GM21529 (cell line): ENCODE measurements at regions not wholly inside any gene's neighbourhood (a gene's known extent, or its start where the extent isn't known, plus 50 kb on each side); places are given as distances from the start of the nearest gene placed in this dataset.

Experiments used
- ATAC-seq: cut with Tn5 transposase; IDR thresholded peaks from one replicate; pipeline ENCODE4 v1.9.1; 2021; ENCODE audit not compliant: unreplicated experiment

- no peak for ATAC-seq
Measured at GRCh38 chr4:126548890-126549289, 1083.9 kb upstream of the INTU start.

- no peak for ATAC-seq
Measured at GRCh38 chr4:126552321-126552720, 1080.4 kb upstream of the INTU start.

DNA sequence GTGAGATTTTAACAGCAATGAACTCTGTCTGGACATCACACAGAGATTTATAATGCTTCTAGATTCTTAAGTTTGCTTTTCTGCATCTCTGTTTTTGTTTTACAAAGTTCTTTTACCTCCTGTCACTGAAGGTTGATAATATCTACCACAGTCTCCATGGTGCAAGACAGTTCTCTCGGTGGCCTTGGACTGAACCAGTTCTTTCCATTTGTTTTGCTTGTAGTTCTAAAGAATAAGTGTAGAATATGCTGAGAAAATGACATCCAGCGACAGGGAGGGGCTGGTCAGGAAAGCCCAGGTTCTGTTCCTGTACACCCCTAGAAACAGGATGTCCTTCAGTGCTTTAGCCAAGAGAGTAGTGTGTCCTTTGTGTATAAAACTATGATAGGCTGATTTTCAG lies 1079.5 kb upstream of the INTU start:
- no peak for ATAC-seq

DNA sequence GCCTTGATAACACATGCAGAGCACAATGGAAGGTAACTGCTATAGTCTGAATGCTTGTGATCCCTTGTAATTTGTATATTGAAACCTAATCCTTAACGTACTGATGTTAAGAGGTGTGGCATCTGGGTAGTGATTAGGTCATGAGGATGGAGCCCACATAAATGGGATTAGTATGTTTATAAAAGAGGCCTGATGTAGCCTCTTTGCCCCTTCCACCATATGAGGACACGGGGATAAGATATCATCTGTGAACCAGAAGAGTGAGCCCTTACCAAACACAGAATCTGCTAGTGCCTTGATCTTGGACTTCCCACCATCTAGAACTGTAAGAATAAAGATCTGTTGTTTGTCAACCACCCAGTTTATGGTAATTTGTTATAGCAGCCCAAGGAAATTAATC lies 1074.2 kb upstream of the INTU start:
- ATAC-seq: no peak

- ATAC-seq: no peak
Measured at GRCh38 chr4:126559961-126560360, 1072.8 kb upstream of the INTU start.

- no peak for ATAC-seq
Measured at GRCh38 chr4:126560794-126561193, 1072.0 kb upstream of the INTU start.

- ATAC-seq: no peak
Measured at GRCh38 chr4:126563389-126563788, 1069.4 kb upstream of the INTU start.

GRCh38 chr4:126564283-126564854 lies 1068.4 kb upstream of the INTU start:
- ATAC-seq: no peak

DNA sequence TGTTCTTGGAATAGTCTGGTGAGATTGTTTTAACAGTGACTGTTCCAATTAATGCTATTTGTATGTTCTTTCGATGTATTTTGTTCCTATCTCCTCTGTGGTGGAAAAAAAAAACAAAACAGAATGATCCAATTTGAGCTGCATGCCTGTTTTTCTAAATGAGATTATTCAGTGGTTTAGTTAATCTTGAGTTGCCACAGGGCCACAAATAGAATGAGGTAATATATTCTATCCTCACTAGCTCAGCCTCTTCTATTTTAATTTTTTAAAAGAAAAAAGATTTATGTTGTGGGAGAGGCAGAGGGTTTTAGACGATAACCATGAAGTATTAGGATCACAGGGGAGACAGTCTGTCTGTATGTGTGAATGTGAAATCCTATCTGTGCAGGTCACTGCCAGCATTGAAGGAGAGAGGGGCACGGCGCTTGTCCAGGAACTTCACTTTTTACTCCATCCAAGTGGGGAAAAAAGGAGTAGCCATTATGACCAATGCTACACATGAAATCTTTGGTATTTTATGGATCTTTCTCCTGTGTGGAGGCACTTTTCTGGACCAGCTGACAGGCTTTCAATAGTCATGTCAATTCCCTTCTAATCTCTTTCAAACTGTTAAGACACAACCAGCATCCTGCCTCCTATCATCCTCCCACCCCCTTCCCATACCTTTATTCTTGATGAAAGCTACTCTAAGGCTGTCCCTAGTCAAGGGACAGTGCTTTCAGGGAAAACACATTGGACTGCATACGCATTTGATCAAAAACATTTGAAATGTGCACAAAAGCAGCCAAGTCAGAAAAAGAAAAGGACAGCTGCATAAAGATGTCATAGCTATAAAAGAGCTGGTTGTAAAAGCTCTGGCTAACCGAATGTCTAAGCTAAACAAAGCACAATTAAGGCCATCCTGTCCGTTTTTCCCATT lies 1063.8 kb upstream of the INTU start:
- ATAC-seq: no peak

- no peak for ATAC-seq
Measured at GRCh38 chr4:126572264-126572663, 1060.5 kb upstream of the INTU start.

DNA sequence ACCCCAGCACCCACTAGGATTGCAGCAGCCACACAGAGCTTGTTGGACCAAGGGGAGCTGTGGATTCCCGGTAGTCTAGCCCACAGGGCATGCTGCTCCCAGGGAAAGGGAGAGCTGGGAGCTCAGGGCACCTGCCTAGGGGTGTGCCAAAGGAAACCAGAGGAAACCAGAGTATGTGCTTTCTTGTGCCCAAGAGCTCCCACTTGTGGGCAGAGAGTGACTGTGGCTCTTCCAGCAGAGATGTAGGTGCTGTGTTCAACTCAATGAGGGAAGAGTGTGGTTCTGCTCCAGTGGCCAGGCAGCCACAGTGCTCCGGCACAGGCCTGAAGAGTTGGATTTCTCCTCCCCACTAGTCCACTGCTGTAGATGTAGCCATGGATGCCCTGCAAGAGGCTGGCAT lies 1050.0 kb upstream of the INTU start:
- ATAC-seq: no peak

- no peak for ATAC-seq
Measured at GRCh38 chr4:126583509-126583908, 1049.2 kb upstream of the INTU start.

GRCh38 chr4:126591583-126591982 lies 1041.2 kb upstream of the INTU start:
- ATAC-seq: no peak

GRCh38 chr4:126592088-126592487 lies 1040.7 kb upstream of the INTU start:
- no peak for ATAC-seq

DNA sequence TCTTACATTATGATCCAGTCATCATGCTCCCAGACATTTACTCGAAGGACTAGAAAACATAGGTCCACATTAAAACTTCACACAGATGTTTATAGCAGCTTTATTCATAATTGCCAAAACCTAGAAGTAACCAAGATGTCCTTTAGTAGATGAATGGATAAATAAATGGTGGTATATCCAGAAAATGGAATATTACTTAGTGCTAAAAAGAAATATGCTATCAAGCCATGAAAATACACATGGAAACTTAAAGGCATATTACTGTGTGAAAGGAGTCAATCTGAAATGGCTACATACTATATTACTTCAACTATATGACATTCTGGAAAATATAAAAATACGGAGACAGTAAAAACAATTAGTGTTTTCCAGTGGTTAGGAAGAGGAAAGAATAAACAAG lies 1039.1 kb upstream of the INTU start:
- no peak for ATAC-seq

DNA sequence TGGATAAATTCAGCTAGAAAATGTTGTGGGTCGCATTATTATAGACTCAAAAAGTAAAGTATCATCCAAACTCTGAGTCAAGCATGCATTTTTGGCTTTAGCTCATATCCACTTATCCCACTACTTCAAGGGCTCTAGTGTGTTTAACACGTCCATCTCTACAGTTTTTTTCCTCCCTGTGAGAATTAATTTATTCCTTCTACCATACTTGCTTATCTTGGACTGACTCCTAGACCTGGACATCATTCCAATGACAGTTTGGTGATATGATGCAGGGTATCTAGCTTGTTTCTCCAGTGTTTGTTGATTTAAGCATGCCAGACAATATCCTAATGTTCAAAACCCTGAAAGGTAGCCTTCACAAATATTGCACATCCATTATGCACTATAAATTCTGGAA lies 1037.1 kb upstream of the INTU start:
- no peak for ATAC-seq

GRCh38 chr4:126599746-126600145 lies 1033.0 kb upstream of the INTU start:
- ATAC-seq: no peak

- ATAC-seq: no peak
Measured at GRCh38 chr4:126603210-126603609, 1029.5 kb upstream of the INTU start.

DNA sequence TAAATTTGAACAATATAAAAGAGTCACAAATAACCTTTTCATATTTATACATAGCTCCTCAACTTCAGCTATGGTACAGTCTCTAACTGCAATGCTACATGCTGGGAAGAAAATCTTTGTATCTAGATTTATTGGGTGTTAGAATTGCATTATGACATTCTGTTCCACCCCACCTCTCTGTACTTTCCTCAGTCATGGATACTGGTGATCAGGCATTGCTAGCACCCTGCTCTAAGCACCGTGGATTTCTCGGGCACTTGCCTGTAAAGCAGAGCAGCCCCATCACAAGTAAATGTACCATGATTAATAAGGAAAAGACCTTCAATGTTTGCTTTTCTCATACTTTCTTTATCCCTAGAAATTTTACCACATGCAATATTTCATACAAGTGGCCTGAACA lies 1028.9 kb upstream of the INTU start:
- no peak for ATAC-seq

GRCh38 chr4:126604268-126604867 lies 1028.4 kb upstream of the INTU start:
- no peak for ATAC-seq

GRCh38 chr4:126610933-126611332 lies 1021.8 kb upstream of the INTU start:
- no peak for ATAC-seq

DNA sequence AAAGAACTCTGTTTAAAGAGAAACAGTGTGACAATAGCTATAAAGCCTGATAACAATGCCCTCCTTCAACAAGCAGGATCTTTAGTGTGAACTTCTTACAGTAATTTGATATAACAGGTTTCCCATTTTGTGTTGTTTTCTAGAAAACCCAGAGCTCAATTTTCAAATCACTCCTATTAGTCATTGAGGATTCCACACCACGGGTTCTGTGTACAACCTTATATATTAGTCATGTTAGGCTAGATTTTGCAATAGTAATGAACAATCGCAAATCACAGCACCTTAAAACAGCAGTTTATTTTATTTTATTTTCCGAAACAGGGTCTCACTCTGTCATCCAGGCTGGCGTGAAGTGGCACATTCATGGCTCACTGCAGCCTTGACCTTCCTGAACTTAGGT lies 1020.9 kb upstream of the INTU start:
- no peak for ATAC-seq
